ENCODE measurements at regions not wholly inside any gene's neighbourhood (a gene's known extent, or its start where the extent isn't known, plus 50 kb on each side); places are given as distances from the start of the nearest gene placed in this dataset.

- FAIRE-seq, result no peak
- H3K56ac ChIP-seq (replicated peaks; ENCODE audit: insufficient read length, low read depth, low read length), result no peak overlapping the region
- TF ChIP-seq POLR2A (IDR thresholded peaks at IDR 0.05; ENCODE audit: control extremely low read depth in 1 of 2, low read depth in 2 of 2, low read length in 2 of 2), result no peak
- no peak for TF ChIP-seq HDAC6 (IDR thresholded peaks at IDR 0.05; ENCODE audit: low read depth, low read length)
- TF ChIP-seq SIN3A (conservative IDR thresholded peaks at IDR 0.05 in 1 of 2, IDR thresholded peaks at IDR 0.05 in 1 of 2; ENCODE audit: low read depth in 1 of 2, low read length in 2 of 2), result no peak
- TF ChIP-seq BRCA1 (IDR thresholded peaks at IDR 0.05; ENCODE audit: low read depth, low read length), result no peak
- no peak for TF ChIP-seq TAF7 (optimal IDR thresholded peaks at IDR 0.05; ENCODE audit: borderline replicate concordance, low read depth, low read length)
- no peak for TF ChIP-seq RAD21 (IDR thresholded peaks at IDR 0.05 in 1 of 2, conservative IDR thresholded peaks at IDR 0.05 in 1 of 2; ENCODE audit: low read depth in 2 of 2, low read length in 2 of 2)
- TF ChIP-seq ASH2L (IDR thresholded peaks at IDR 0.05; ENCODE audit: low read length), result no peak
- TF ChIP-seq JUND (IDR thresholded peaks at IDR 0.05; ENCODE audit: low read length), result no peak
- no peak for TF ChIP-seq NRF1 (IDR thresholded peaks at IDR 0.05; ENCODE audit: low read depth, low read length)
- no peak for TF ChIP-seq KDM1A (IDR thresholded peaks at IDR 0.05; ENCODE audit: borderline replicate concordance, low read length)
Measured at GRCh38 chr2:61736953-61737352, 116.9 kb downstream of the FAM161A start.

More at GRCh38 chr2:61736953-61737352, 116.9 kb downstream of the FAM161A start:
- DNase-seq (ENCODE audit: low read depth in 1 of 2, low spot score in 2 of 2), result no peak
- no peaks in the 10 kb centered on the region for H4K20me1 ChIP-seq (replicated peaks in 1 of 2; ENCODE audit: control insufficient read depth in 1 of 2, insufficient read depth in 2 of 2, low read length in 2 of 2)
- WGBS, 2 experiments (ENCODE audit: extremely low coverage in 1 of 2, insufficient coverage in 1 of 2, insufficient read length in 1 of 2, insufficient replicate concordance in 2 of 2, low coverage in 1 of 2, low lambda C conversion rate in 2 of 2, missing lambda C conversion rate in 1 of 2), result 95% methylated on average over 4 of the region's 4 CpGs; no CpG with 5 or more reads in 1 of the 2 experiments
- H4K91ac ChIP-seq (replicated peaks; ENCODE audit: insufficient read length, low read length), result no peak overlapping the region
- no peak overlapping the region for H2BK20ac ChIP-seq (ENCODE audit: low read length)
- no peak overlapping the region for H2BK120ac ChIP-seq (replicated peaks; ENCODE audit: low read depth, low read length)
- H3K79me1 ChIP-seq (ENCODE audit: low read depth, low read length), result no peaks in the 10 kb centered on the region
- no peak overlapping the region for H3K4ac ChIP-seq (replicated peaks; ENCODE audit: insufficient read length, low read depth, low read length)
- no peak overlapping the region for H2BK5ac ChIP-seq (ENCODE audit: low read depth, low read length)
- H4K5ac ChIP-seq (ENCODE audit: insufficient read length, low read depth, low read length), result no peak overlapping the region
- no peak overlapping the region for H3K27ac ChIP-seq (ENCODE audit: low read depth, low read length)
- H3K9ac ChIP-seq (replicated peaks in 1 of 4; ENCODE audit: extremely low read depth in 1 of 4, low read depth in 3 of 4, low read length in 3 of 4), result no peak overlapping the region
- no peaks in the 10 kb centered on the region for H3K27me3 ChIP-seq (replicated peaks in 1 of 4; ENCODE audit: control insufficient read depth in 3 of 4, extremely low read depth in 1 of 4, insufficient read depth in 3 of 4, low read length in 3 of 4)
- H2AK5ac ChIP-seq (ENCODE audit: low read depth, low read length), result no peak overlapping the region
- H3K23me2 ChIP-seq (ENCODE audit: low read depth, low read length), result no peaks in the 10 kb centered on the region
- H3K36me3 ChIP-seq (ENCODE audit: control insufficient read depth in 2 of 4, insufficient read depth in 4 of 4, low read length in 3 of 4), result no peaks in the 10 kb centered on the region
- H3K18ac ChIP-seq (ENCODE audit: extremely low read depth, low read length), result no peak overlapping the region
- H3K4me1 ChIP-seq (replicated peaks in 1 of 4; ENCODE audit: control insufficient read depth in 3 of 4, insufficient read depth in 4 of 4, low read length in 3 of 4), result no peaks in the 10 kb centered on the region
- POLR2A ChIA-PET (ENCODE audit: partially characterized antibody), result no interaction called here
- H3K23ac ChIP-seq (ENCODE audit: insufficient read length), result no peak overlapping the region
- H3K79me2 ChIP-seq (ENCODE audit: control insufficient read depth in 1 of 2, insufficient read depth in 2 of 2, low read length in 2 of 2), result no peaks in the 10 kb centered on the region
- no peaks in the 10 kb centered on the region for H3K9me3 ChIP-seq (ENCODE audit: insufficient read depth in 2 of 2, low read depth in 1 of 2, low read length in 1 of 2)
- no peak overlapping the region for H4K8ac ChIP-seq (ENCODE audit: extremely low read depth, insufficient read depth, low read length)
- no peak overlapping the region for H3K14ac ChIP-seq (ENCODE audit: insufficient read length)
- H2AFZ ChIP-seq (ENCODE audit: low read length), result no peak overlapping the region
- H2BK12ac ChIP-seq (ENCODE audit: low read depth, low read length), result no peak overlapping the region
- no peak overlapping the region for H3K4me3 ChIP-seq (ENCODE audit: extremely low read depth in 1 of 4, insufficient read depth in 2 of 4, low read depth in 3 of 4, low read length in 4 of 4)
- no peak overlapping the region for H3K4me2 ChIP-seq (ENCODE audit: insufficient read depth in 1 of 2, low read depth in 2 of 2, low read length in 2 of 2)
- CTCF ChIA-PET (ENCODE audit: partially characterized antibody), result interaction anchor here (0.6 kb wide), 1 partner anchor 16 kb away, joined by 8 read pairs; no protein-coding TSS in a partner anchor
- no peak overlapping the region for H2BK15ac ChIP-seq (ENCODE audit: low read length)

All from H1 (cell line).